SU-DHL-6 (cell line): ENCODE measurements at regions not wholly inside any gene's neighbourhood (a gene's known extent, or its start where the extent isn't known, plus 50 kb on each side); places are given as distances from the start of the nearest gene placed in this dataset.

Source experiments
- EZH2phosphoT487 ChIP-seq: fragments of 200-600 bp; sonication (generic), shearing (Covaris generic); conservative IDR thresholded peaks from 2 replicates; pipeline ENCODE4 v1.6.1; 2018; ENCODE audit warnings: mild to moderate bottlenecking, antibody characterized with exemption, low read length, moderate library complexity, mixed read lengths
- TF ChIP-seq, protein P1 (sequence below): fragments of 200-600 bp; sonication (generic); IDR thresholded peaks from one replicate; pipeline ENCODE4 v1.5.1; 2017; ENCODE audit warnings: antibody characterized with exemption, mild to moderate bottlenecking, low read length, moderate library complexity; ENCODE audit not compliant: insufficient read depth, poor library complexity, severe bottlenecking

DNA sequence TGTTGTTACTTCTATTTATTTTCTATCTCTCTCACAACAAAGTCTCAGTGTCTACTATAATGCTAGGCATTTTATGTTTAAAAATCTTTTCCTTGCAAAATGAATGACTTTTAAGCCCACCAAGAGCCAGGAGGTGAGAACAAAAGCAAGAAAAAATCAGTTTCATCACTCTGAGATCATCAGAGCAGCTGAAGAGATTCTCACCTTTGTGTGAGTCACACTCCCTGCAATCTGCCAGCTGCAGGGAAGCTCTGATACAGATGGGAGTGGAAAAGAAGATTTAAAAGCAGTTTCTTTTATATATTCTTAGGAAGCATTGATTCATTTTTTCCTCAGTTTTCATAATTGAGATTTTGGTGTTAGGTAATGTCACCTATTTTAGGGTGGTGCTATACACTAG lies 107.6 kb downstream of the LHX9 start:
- TF ChIP-seq, protein P1, sequence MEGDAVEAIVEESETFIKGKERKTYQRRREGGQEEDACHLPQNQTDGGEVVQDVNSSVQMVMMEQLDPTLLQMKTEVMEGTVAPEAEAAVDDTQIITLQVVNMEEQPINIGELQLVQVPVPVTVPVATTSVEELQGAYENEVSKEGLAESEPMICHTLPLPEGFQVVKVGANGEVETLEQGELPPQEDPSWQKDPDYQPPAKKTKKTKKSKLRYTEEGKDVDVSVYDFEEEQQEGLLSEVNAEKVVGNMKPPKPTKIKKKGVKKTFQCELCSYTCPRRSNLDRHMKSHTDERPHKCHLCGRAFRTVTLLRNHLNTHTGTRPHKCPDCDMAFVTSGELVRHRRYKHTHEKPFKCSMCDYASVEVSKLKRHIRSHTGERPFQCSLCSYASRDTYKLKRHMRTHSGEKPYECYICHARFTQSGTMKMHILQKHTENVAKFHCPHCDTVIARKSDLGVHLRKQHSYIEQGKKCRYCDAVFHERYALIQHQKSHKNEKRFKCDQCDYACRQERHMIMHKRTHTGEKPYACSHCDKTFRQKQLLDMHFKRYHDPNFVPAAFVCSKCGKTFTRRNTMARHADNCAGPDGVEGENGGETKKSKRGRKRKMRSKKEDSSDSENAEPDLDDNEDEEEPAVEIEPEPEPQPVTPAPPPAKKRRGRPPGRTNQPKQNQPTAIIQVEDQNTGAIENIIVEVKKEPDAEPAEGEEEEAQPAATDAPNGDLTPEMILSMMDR, result no peak
- no peak for TF ChIP-seq EZH2phosphoT487
